Fibroblast of mammary gland (primary cell): ENCODE measurements at regions not wholly inside any gene's neighbourhood (a gene's known extent, or its start where the extent isn't known, plus 50 kb on each side); places are given as distances from the start of the nearest gene placed in this dataset.

ENCODE experiments used
- DNase-seq: peaks from one replicate; pipeline ENCODE4 v3.0.0-alpha.2; 2010; ENCODE audit warnings: low read depth
- H3K4me3 ChIP-seq: 2 replicates; pipeline ENCODE4 v1.5.1; 2011; ENCODE audit warnings: low read depth, mild to moderate bottlenecking, low read length, moderate library complexity; ENCODE audit not compliant: control insufficient read depth
- CTCF ChIP-seq: conservative IDR thresholded peaks from 2 replicates; pipeline ENCODE4 v1.5.1; 2011; ENCODE audit warnings: low read depth, low read length, inconsistent platforms; ENCODE audit not compliant: control insufficient read depth, insufficient read depth

- DNase-seq = no peak
- no peak for TF ChIP-seq CTCF
- H3K4me3 ChIP-seq = no peak overlapping the region
These were observed 270.5 kb downstream of the MATN1 start for GRCh38 chr1:30452925-30453324.

GRCh38 chr1:30452170-30452569 is 271.2 kb downstream of the MATN1 start:
- TF ChIP-seq CTCF = no peak
- no peak overlapping the region for H3K4me3 ChIP-seq
- no peak for DNase-seq

GRCh38 chr1:30451532-30452125 is 271.8 kb downstream of the MATN1 start:
- no peak for DNase-seq
- no peak for TF ChIP-seq CTCF
- no peak overlapping the region for H3K4me3 ChIP-seq

GRCh38 chr1:30450818-30451233 is 272.6 kb downstream of the MATN1 start:
- H3K4me3 ChIP-seq = no peak overlapping the region
- DNase-seq = no peak
- no peak for TF ChIP-seq CTCF

GRCh38 chr1:30450148-30450817 is 273.1 kb downstream of the MATN1 start:
- no peak overlapping the region for H3K4me3 ChIP-seq
- DNase-seq = peak; percentile 7
- TF ChIP-seq CTCF = peak; percentile 7

GRCh38 chr1:30449428-30450147 is 273.8 kb downstream of the MATN1 start:
- TF ChIP-seq CTCF = no peak
- DNase-seq = no peak
- no peak overlapping the region for H3K4me3 ChIP-seq

- no peak for DNase-seq
- TF ChIP-seq CTCF = no peak
- no peak overlapping the region for H3K4me3 ChIP-seq
These were observed 274.4 kb downstream of the MATN1 start for GRCh38 chr1:30449003-30449402.
